Stimulated activated CD4-positive, alpha-beta T cell treated with anti-CD3 and anti-CD28 coated beads, Interleukin-12 subunit alpha, Interleukin-12 subunit beta, amount 100 ng/mL, for 48 hours (primary cell): ENCODE measurements at regions not wholly inside any gene's neighbourhood (a gene's known extent, or its start where the extent isn't known, plus 50 kb on each side); places are given as distances from the start of the nearest gene placed in this dataset.
A peak's percentile ranks its signal among the peaks of the same experiment; 100 is the strongest.
"Not testable (repeated sequence)": the region's sequence is repeated elsewhere in the genome, so short reads cannot be mapped to it uniquely, and the experiment has no call there.

Source experiments
- DNase-seq, 3 donors: peaks; one replicate each; pipeline ENCODE4 v3.0.0-alpha.2; 2020; ENCODE audit warnings: low read depth in 2 of 3, low spot score in 1 of 3

GRCh38 chr4:72786401-72786990, 217.5 kb upstream of the ADAMTS3 start:
- no peak for DNase-seq

GRCh38 chr4:72779241-72779640, 210.2 kb upstream of the ADAMTS3 start:
- DNase-seq, result no peak

- DNase-seq, result no peak
Measured at GRCh38 chr4:72777436-72777835, 208.4 kb upstream of the ADAMTS3 start.

- DNase-seq, result no peak
Measured at GRCh38 chr4:72770708-72771107, 201.7 kb upstream of the ADAMTS3 start.

- no peak for DNase-seq
Measured at GRCh38 chr4:72768364-72768763, 199.3 kb upstream of the ADAMTS3 start.

GRCh38 chr4:72767618-72768302, 198.7 kb upstream of the ADAMTS3 start:
- DNase-seq, result no peak

GRCh38 chr4:72765788-72766187, 196.8 kb upstream of the ADAMTS3 start:
- DNase-seq, result not testable (repeated sequence)

GRCh38 chr4:72761368-72762038, 192.5 kb upstream of the ADAMTS3 start:
- DNase-seq, result no peak

GRCh38 chr4:72753414-72753813, 184.4 kb upstream of the ADAMTS3 start:
- DNase-seq, result not testable (repeated sequence)

GRCh38 chr4:72744103-72744725, 175.2 kb upstream of the ADAMTS3 start:
- DNase-seq, result no peak

- DNase-seq, result no peak
Measured at GRCh38 chr4:72743078-72743477, 174.1 kb upstream of the ADAMTS3 start.

- no peak for DNase-seq
Measured at GRCh38 chr4:72715299-72715698, 146.3 kb upstream of the ADAMTS3 start.

GRCh38 chr4:72714482-72715279, 145.7 kb upstream of the ADAMTS3 start:
- DNase-seq, result no peak

GRCh38 chr4:72712997-72713396, 144.0 kb upstream of the ADAMTS3 start:
- no peak for DNase-seq

GRCh38 chr4:72709475-72709874, 140.5 kb upstream of the ADAMTS3 start:
- no peak for DNase-seq

- no peak for DNase-seq
Measured at GRCh38 chr4:72706684-72707083, 137.7 kb upstream of the ADAMTS3 start.

GRCh38 chr4:72704925-72705640, 136.1 kb upstream of the ADAMTS3 start:
- not testable (repeated sequence) for DNase-seq

- DNase-seq, result no peak
Measured at GRCh38 chr4:72702948-72703347, 133.9 kb upstream of the ADAMTS3 start.

GRCh38 chr4:72701987-72702819, 133.2 kb upstream of the ADAMTS3 start:
- DNase-seq, result peak in 1 of 3 donors; percentile 30

- no peak for DNase-seq
Measured at GRCh38 chr4:72690771-72691170, 121.8 kb upstream of the ADAMTS3 start.
